ENCODE measurements at regions not wholly inside any gene's neighbourhood (a gene's known extent, or its start where the extent isn't known, plus 50 kb on each side); places are given as distances from the start of the nearest gene placed in this dataset.

DNA sequence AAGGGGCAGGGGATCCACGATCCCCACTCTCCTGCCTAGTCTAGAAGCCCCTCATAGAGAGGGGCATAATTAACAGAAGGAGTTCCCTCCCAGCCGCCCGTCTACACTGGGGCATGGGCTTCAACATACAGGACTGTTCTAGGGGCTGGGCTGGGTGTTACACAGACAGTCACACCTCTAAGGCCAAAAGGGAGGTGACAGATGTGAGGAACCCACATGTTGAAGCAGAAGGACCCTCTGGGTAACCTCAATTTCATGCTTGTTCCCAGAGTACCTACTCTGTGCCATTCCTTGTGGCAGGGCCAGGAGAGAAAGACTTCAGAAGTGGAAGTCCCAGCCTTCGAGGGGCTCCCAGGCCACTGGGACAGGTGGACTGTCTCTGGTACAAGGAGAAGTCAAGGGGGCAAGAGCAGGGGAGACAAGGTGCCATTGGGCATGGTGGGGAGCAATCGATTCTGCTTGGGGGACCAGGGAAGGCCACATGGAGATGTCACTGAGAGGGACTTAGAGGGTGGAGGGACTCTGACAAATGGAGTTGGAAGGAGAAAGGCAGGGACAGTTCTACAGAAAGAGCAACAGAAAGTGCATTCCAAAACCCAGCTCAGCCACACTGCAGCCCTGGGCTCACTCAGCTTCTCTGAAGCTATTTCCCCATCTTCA, 71.3 kb downstream of the CPN2 start:
- no peak overlapping the region for H3K9ac ChIP-seq (ENCODE audit: low read length)
- H3K4me3 ChIP-seq (ENCODE audit: low read depth in 1 of 2, low read length in 2 of 2) = no peak overlapping the region
- no peaks in the 10 kb centered on the region for H3K27me3 ChIP-seq (ENCODE audit: control insufficient read depth in 1 of 2, insufficient read depth in 2 of 2, low read length in 2 of 2)
- peaks cover 42% of the 10 kb centered on the region for H3K4me1 ChIP-seq (ENCODE audit: insufficient read depth, low read length)
- no peaks in the 10 kb centered on the region for H3K9me3 ChIP-seq (ENCODE audit: low read length)
- no peak overlapping the region for H3K27ac ChIP-seq (ENCODE audit: low read depth, low read length)
- H3K36me3 ChIP-seq (ENCODE audit: insufficient read depth, low read length) = no peaks in the 10 kb centered on the region

DNA sequence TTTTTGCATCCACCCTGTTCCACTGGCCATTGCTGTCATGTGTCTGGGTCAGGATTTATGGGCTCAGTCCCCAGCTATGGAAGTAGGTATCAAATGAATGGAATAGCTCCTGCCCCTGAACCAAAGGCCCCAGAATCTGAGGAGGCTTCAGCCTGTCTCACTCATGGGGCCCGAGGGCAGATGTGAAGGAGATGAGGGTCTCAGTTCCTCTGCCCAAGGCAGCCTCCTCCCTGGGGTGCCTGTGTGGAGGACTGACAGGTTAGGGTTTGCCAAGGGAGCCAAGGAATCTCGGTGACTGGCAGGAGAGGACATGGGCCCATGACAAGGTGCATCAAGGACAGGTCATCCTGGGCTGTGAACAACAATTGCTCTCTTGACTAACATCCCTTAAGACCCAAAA, 70.4 kb downstream of the CPN2 start:
- no peak overlapping the region for H3K9ac ChIP-seq (ENCODE audit: low read length)
- peaks cover 51% of the 10 kb centered on the region for H3K4me1 ChIP-seq (ENCODE audit: insufficient read depth, low read length)
- H3K4me3 ChIP-seq (ENCODE audit: low read depth in 1 of 2, low read length in 2 of 2) = no peak overlapping the region
- no peaks in the 10 kb centered on the region for H3K9me3 ChIP-seq (ENCODE audit: low read length)
- no peaks in the 10 kb centered on the region for H3K27me3 ChIP-seq (ENCODE audit: control insufficient read depth in 1 of 2, insufficient read depth in 2 of 2, low read length in 2 of 2)
- no peak overlapping the region for H3K27ac ChIP-seq (ENCODE audit: low read depth, low read length)
- no peaks in the 10 kb centered on the region for H3K36me3 ChIP-seq (ENCODE audit: insufficient read depth, low read length)

DNA sequence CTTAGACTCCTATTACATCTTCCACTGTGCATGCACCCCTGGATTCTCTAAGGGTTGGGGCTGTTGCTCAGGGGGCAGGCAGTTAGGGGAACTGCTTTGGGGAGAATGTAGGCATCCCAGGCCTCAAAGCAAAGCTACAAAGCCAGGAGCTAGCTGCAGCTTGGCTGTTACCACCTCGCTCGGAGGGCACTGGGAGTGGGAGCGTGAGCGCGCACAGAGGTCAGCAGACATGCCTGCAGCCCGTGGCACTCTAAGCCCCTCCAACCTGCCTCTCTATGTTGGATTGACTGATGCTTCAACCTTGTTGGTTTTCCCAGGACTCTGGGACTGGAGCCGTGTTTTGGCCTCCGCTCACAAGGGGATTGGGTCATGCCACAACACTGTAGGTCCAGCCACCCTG, 69.8 kb downstream of the CPN2 start:
- Histone ChIP-seq H3K36me3 (ENCODE audit: insufficient read depth, low read length) (no peaks in the 10 kb centered on the region), H3K9ac (ENCODE audit: low read length) (no peak overlapping the region), H3K9me3 (ENCODE audit: low read length) (no peaks in the 10 kb centered on the region), H3K4me1 (ENCODE audit: insufficient read depth, low read length) (peaks cover 52% of the 10 kb centered on the region), H3K27ac (ENCODE audit: low read depth, low read length) (no peak overlapping the region), H3K4me3 (ENCODE audit: low read depth in 1 of 2, low read length in 2 of 2) (no peak overlapping the region), H3K27me3 (ENCODE audit: control insufficient read depth in 1 of 2, insufficient read depth in 2 of 2, low read length in 2 of 2) (no peaks in the 10 kb centered on the region)

DNA sequence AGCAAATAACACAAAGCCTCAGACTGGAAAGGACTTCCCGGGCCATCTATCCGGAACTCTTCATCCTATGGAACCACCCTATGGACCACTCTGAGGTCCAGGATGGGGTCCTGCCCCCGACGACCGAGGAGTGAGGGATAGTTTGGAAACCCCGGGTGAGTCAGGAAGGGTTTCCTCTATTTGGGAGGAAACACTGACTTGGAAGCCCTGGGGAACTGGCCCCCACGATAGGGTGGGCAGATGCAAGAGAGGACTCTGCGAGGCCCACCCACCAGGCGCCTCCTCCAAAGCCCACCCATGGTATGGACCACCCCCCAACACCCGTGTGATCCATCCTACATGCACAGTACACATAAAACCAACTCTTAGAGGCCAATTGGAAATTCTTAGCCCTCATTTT, 69.4 kb downstream of the CPN2 start:
- H3K9ac ChIP-seq (ENCODE audit: low read length) = no peak overlapping the region
- H3K27me3 ChIP-seq (ENCODE audit: control insufficient read depth in 1 of 2, insufficient read depth in 2 of 2, low read length in 2 of 2) = no peaks in the 10 kb centered on the region
- H3K27ac ChIP-seq (ENCODE audit: low read depth, low read length) = no peak overlapping the region
- H3K4me3 ChIP-seq (ENCODE audit: low read depth in 1 of 2, low read length in 2 of 2) = no peak overlapping the region
- peaks cover 50% of the 10 kb centered on the region for H3K4me1 ChIP-seq (ENCODE audit: insufficient read depth, low read length)
- H3K36me3 ChIP-seq (ENCODE audit: insufficient read depth, low read length) = no peaks in the 10 kb centered on the region
- no peaks in the 10 kb centered on the region for H3K9me3 ChIP-seq (ENCODE audit: low read length)

DNA sequence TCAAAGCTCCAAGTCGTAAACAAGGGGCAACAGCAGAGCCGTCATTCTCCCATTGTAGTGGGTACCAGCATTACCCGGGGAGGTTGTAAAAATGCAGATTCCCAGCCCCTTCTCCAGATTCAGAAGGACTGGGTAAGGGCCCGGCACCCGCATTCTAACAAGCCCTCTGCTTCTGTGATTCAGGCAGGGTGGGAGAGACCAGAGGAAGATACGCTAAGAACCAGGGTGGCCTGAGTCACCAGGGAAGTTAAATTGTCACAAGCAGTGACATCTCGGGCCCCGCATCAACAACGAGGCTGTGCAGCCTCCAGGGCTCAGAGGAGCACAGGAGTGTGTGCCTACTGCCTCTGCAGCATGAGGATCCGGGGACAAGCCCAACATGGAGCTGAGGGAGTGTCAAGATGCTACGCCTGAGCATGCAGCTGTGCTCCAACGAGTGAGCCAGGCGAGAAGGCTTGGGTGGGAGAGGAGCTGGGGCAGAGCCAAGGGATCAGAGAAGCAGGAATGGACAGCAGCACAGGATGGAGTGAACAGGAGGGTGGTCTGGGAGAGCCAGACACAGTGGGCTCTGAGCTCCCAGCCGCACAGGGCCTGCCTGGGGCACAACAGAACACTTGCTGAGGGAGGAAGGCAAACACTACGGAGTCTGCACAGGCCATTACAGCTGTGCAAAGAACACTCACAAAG, 68.5 kb downstream of the CPN2 start:
- Histone ChIP-seq H3K9me3 (ENCODE audit: low read length) (no peaks in the 10 kb centered on the region), H3K27me3 (ENCODE audit: control insufficient read depth in 1 of 2, insufficient read depth in 2 of 2, low read length in 2 of 2) (no peaks in the 10 kb centered on the region), H3K27ac (ENCODE audit: low read depth, low read length) (no peak overlapping the region), H3K4me3 (ENCODE audit: low read depth in 1 of 2, low read length in 2 of 2) (no peak overlapping the region), H3K4me1 (ENCODE audit: insufficient read depth, low read length) (peaks cover 41% of the 10 kb centered on the region), H3K36me3 (ENCODE audit: insufficient read depth, low read length) (no peaks in the 10 kb centered on the region), H3K9ac (ENCODE audit: low read length) (no peak overlapping the region)

DNA sequence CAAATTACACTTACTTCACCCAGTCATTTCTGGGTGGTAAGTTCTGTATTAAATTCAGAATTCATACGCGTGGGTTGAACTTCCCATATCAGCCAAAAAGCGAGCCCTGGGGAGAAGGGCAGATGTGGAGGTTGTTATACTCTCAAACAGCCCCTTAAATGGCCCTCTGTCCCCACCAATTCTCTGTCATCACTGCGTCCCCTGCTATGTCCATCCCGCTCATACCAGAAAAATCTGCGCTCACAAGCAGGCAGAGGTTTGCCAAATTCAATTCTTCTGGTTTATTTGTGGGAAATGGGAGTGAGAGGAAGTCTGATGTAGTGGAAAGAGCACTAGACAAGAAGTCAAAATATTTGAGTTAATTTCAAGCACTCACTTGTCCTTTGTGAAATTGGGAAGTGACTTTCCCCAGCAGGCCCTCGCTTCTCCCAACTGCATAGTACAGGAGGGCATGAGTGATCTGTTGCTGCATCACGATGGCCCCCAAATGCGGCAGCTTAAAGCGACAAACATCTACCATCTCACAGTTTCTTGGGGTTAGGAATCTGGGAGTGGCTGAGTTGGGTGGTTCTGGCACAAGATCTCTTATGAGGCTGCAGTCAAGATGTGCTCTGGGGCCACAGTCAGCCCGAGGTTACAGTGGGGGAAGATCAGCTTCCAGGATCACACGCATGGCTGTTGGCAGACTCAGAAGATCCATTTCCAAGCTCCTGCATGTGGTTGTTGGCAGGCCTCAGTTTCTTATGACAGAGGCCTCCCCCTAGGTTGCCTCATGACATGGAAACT, 67.7 kb downstream of the CPN2 start:
- Histone ChIP-seq H3K27me3 (ENCODE audit: control insufficient read depth in 1 of 2, insufficient read depth in 2 of 2, low read length in 2 of 2) (no peaks in the 10 kb centered on the region), H3K4me1 (ENCODE audit: insufficient read depth, low read length) (peaks cover 33% of the 10 kb centered on the region), H3K4me3 (ENCODE audit: low read depth in 1 of 2, low read length in 2 of 2) (no peak overlapping the region), H3K9ac (ENCODE audit: low read length) (no peak overlapping the region), H3K27ac (ENCODE audit: low read depth, low read length) (no peak overlapping the region), H3K36me3 (ENCODE audit: insufficient read depth, low read length) (no peaks in the 10 kb centered on the region), H3K9me3 (ENCODE audit: low read length) (no peaks in the 10 kb centered on the region)

DNA sequence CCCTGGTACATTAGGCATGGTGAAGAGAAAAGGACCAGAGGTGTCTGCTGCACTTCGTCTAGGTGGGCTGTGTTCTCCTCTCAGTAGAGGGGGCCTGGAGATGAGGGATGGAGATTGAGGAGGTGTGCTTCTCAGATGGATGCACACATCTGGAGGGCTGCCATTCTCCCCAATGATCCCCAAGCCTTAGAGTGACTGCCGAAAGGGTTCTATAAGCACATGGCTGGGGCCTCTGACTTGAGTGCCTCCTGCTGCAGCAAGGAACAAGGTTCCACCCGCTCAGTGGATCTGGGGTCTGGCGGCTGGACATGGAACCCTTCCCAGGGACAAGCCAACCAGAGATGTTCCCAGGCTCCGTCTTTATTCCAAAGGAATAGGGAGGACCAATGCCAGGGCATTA, 66.8 kb downstream of the CPN2 start:
- H3K27ac ChIP-seq (ENCODE audit: low read depth, low read length) = no peak overlapping the region

DNA sequence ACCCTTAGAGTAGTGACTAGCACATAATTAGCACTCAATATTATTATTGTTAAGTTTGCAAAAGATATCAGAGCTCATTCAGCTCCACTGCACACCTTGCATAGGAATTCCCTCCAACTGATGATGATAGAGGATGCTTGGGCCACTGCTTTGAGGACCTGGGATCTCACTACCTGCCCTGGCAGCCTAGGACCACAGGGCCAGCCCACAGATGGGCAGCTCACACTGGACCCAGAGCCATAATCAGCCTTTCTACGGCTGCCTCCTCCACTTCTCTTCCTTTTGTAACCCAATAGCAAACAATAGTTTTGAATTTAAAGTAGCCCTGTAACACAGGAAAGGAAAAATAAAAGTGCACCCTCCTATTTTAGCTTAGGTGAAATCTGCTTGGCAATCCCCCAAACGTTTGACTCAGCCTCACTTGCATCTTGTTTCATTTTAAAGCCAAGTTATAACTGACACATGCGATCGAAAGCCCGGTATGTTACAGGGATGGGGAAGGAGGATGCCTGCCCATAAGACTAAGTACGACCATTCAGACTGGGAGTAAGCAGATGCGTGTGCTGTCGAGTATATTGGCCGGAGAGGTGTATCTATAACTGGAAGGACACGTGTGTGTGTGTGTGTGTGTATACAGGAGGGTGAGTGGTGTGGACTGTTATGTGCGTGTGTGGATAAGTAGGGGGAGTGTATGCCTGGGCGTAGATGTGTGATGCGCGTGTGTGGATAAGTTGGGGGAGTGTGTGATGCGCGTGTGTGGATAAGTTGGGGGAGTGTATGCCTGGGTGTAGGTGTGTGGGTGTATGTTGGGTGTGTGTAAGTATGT, 65.9 kb downstream of the CPN2 start:
- no peaks in the 10 kb centered on the region for H3K36me3 ChIP-seq (ENCODE audit: insufficient read depth, low read length)
- peaks cover 15% of the 10 kb centered on the region for H3K4me1 ChIP-seq (ENCODE audit: insufficient read depth, low read length)
- no peak overlapping the region for H3K27ac ChIP-seq (ENCODE audit: low read depth, low read length)

More for the DNA sequence above, 66.8 kb downstream of the CPN2 start:
- Histone ChIP-seq H3K9ac (ENCODE audit: low read length) (no peak overlapping the region), H3K4me3 (ENCODE audit: low read depth in 1 of 2, low read length in 2 of 2) (no peak overlapping the region), H3K27me3 (ENCODE audit: control insufficient read depth in 1 of 2, insufficient read depth in 2 of 2, low read length in 2 of 2) (no peaks in the 10 kb centered on the region), H3K36me3 (ENCODE audit: insufficient read depth, low read length) (no peaks in the 10 kb centered on the region), H3K9me3 (ENCODE audit: low read length) (no peaks in the 10 kb centered on the region), H3K4me1 (ENCODE audit: insufficient read depth, low read length) (peaks cover 24% of the 10 kb centered on the region)

DNA sequence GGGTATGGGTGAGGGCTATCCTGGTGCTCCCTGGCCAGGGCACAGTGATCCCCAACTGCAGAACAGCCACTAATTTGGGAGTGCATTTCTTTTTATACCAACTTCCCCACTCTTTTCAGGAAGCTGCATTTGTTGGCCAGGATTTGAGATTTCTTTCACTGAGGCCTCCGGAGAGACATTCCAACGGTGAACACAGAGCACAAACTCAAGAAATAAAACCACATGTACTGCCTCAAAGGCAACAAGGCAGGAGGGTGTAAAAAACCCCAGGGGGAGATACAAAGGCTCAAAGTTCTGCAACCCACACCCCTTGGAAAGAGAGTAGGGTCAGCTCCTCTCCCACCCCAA, 65.3 kb downstream of the CPN2 start:
- H3K9me3 ChIP-seq (ENCODE audit: low read length) = no peaks in the 10 kb centered on the region
- no peak overlapping the region for H3K4me3 ChIP-seq (ENCODE audit: low read depth in 1 of 2, low read length in 2 of 2)

More for the DNA sequence above, 65.9 kb downstream of the CPN2 start:
- Histone ChIP-seq H3K9me3 (ENCODE audit: low read length) (no peaks in the 10 kb centered on the region), H3K9ac (ENCODE audit: low read length) (no peak overlapping the region), H3K27me3 (ENCODE audit: control insufficient read depth in 1 of 2, insufficient read depth in 2 of 2, low read length in 2 of 2) (no peaks in the 10 kb centered on the region), H3K4me3 (ENCODE audit: low read depth in 1 of 2, low read length in 2 of 2) (no peak overlapping the region)

DNA sequence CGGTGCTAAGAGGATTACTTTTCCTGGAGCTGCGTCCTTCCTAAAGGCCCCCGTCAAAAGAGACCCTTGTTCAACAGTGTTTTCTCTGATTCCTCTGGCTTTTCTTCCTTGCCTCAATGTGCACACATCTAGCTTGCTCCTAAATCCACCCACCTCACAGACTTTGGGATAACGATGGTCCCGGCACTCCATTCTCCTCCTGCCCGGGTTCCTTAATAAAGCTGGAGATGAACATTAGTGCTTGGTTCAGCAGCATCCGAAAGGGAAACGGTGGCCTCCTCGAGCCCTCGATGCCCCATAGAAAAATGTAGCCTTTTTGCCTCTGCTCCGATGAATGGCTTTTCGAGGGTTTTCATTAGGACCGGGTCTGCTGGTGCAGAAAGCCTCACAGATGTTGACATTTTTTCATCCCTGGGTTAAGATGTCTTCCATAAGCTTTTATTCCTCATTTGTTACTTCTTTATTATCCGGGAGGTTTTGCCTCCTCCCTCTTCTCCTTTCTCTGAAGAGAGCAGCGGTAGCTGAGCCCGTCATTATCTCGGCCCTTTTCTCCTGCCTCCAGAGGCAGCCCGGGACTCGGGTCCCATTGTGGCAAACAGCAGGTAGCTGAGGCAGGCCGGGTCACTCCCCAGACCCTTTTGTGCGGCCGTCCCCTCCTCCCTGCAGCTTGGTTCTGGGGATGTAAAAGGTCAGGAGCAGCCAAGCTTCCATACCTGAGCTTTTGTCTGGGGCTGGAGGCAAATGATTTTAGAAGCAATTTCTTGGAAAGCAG, 64.6 kb downstream of the CPN2 start:
- peaks cover 15% of the 10 kb centered on the region for H3K4me1 ChIP-seq (ENCODE audit: insufficient read depth, low read length)
- no peaks in the 10 kb centered on the region for H3K9me3 ChIP-seq (ENCODE audit: low read length)
- H3K4me3 ChIP-seq (ENCODE audit: low read depth in 1 of 2, low read length in 2 of 2) = no peak overlapping the region
- no peak overlapping the region for H3K27ac ChIP-seq (ENCODE audit: low read depth, low read length)
- H3K36me3 ChIP-seq (ENCODE audit: insufficient read depth, low read length) = no peaks in the 10 kb centered on the region
- H3K27me3 ChIP-seq (ENCODE audit: control insufficient read depth in 1 of 2, insufficient read depth in 2 of 2, low read length in 2 of 2) = no peaks in the 10 kb centered on the region
- no peak overlapping the region for H3K9ac ChIP-seq (ENCODE audit: low read length)

More for the DNA sequence above, 65.3 kb downstream of the CPN2 start:
- H3K9ac ChIP-seq (ENCODE audit: low read length) = no peak overlapping the region
- H3K27ac ChIP-seq (ENCODE audit: low read depth, low read length) = no peak overlapping the region
- no peaks in the 10 kb centered on the region for H3K36me3 ChIP-seq (ENCODE audit: insufficient read depth, low read length)
- peaks cover 15% of the 10 kb centered on the region for H3K4me1 ChIP-seq (ENCODE audit: insufficient read depth, low read length)
- H3K27me3 ChIP-seq (ENCODE audit: control insufficient read depth in 1 of 2, insufficient read depth in 2 of 2, low read length in 2 of 2) = no peaks in the 10 kb centered on the region

Data from muscle layer of colon (tissue), 2 donors.